GM18861 (cell line): ENCODE measurements at regions not wholly inside any gene's neighbourhood (a gene's known extent, or its start where the extent isn't known, plus 50 kb on each side); places are given as distances from the start of the nearest gene placed in this dataset.
"Not testable (repeated sequence)": the region's sequence is repeated elsewhere in the genome, so short reads cannot be mapped to it uniquely, and the experiment has no call there.

Experiments
- ATAC-seq: cut with Tn5 transposase; IDR thresholded peaks from one replicate; pipeline ENCODE4 v1.9.1; 2021; ENCODE audit not compliant: unreplicated experiment

DNA sequence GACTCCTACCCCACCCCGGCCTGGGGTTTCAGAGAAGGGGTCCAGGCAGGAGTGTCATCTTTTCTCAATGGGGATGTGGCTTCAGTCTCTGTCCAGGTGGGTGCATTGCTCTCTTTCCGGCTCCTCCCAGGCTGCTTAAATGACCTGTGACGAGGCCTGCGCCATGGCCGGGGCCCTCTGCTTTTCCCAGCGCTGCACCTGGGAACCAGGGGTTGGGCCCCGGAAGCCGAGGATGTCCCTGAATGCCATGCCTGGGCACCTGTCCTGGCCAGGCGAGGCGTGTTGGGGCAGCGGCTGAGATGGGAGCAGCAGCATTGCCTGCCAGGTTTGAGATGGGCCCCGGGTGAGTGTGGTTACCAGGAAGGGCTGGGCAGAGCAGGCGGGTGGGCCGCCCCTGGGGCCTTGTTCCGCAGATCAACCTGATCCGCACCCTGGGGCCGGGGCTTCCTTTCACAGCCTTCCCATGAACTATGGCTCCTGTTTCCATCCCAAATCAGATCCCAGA, 147.4 kb downstream of the SEC14L1 start:
- ATAC-seq: no peak

DNA sequence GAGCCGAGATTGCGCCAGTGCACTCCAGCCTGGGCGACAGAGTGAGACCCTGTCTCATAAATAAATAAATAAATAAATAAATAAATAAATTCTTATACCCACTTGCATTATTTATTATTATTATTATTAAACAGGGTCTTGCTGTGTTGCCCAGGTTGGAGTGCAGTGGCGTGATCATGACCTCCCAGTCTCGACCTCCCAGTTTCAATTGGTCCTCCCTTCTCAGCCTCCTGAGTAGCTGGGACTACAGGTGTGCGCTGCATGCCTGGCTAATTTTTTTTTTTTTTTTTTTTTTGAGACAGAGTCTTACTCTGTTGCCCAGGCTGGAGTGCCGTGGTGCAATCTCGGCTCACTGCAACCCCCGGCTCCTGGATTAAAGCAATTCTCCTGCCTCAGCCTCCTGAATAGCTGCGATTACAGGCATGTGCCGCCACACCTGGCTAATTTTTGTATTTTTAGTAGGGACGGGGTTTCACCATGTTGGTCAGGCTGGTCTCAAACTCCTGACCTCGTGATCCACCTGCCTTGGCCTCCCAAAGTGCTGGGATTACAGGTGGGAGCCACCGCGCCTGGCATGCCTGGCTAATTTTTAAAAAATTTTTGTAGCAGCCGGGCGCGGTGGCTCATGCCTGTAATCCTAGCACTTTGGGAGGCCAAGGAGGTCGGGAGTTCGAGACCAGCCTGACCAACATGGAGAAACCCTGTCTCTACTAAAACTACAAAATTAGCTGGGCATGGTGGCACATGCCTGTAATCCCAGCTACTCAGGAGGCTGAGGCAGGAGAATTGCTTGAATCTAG, 150.2 kb downstream of the SEC14L1 start:
- ATAC-seq: not testable (repeated sequence)

DNA sequence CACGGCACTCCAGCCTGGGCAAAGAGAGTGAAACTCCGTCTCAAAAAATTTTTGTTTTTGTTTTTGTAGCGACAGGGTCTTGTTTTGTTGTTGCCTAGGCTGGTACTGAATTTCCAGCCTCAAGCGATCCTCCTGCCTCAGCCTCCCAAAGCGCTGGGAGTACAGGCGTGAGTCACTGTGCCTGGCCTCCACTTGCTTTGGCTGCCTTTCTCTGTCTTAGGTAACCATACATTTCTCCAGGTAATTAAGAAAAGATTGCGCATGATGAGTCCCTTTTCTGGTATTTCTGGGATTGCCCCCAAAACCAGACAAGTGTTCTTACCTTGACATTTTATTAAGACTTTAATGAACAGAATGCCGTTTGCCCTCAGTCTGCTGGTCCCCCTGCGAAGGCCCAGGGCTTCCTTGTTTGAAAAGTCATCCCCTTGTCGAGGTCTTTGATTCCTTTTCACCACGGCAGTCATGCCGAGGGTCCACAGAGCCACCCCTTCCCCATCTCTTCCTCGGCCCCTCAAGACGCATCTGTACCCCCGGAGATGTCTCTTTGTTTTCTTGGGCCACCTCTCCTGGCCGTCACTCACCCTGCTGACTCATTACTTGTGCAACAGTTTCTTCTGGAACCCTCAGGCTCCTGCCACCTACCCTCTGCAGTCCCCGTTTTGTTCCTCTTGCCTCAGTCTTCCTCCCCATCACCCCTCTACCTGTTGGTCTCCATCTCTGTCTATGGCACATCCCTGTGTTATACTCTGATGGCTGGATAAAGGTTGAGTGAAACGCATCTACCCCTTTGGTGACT, 151.0 kb downstream of the SEC14L1 start:
- no peak for ATAC-seq

DNA sequence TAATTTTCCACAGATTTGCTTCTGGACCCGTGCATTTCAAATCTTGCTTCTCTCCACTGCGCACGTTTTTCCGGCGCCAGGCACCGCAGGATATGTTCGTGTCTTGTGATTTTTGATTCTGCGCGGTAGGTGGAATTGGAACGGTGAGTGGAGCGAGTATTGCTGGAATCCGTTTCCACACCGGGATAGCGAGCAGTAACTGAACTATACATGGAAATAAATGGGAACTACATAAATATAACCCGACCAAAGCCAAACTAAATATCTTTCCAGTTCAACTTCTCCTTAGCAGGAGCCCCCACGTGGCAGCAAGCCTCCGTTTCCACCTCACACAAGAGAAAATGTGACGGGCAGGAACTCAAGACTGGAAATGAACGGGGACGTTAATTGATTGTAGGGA, 154.0 kb downstream of the SEC14L1 start:
- no peak for ATAC-seq

DNA sequence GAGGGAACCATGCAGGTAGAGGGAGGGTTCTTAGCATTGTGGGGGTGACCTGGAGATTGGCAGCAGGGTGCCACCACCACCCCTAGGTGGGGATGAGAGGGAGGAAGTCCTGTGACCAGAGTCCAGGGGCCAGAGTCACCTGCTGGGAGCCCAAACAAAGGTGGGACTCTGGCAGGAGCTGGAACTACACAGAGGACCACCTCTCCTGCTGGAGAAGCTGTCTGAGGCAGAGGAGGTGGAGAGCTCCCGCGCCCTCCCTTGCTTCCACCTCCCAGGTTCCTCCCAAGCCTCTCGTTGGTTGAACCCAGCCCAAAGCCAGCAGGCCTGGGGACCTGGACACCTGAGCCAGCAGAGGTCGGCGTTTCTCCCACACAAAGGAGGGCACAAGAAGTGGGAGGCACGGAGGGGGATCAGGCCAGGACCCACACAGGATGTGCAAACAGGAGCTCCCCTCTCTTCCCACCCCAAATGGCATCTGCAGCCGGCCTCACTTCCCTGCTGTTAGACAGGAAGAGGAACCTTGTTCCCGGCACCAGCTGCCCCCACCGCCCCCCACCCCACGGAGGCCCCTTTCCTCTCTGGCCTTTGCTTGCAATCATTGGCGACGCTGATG, 154.6 kb downstream of the SEC14L1 start:
- ATAC-seq: no peak

DNA sequence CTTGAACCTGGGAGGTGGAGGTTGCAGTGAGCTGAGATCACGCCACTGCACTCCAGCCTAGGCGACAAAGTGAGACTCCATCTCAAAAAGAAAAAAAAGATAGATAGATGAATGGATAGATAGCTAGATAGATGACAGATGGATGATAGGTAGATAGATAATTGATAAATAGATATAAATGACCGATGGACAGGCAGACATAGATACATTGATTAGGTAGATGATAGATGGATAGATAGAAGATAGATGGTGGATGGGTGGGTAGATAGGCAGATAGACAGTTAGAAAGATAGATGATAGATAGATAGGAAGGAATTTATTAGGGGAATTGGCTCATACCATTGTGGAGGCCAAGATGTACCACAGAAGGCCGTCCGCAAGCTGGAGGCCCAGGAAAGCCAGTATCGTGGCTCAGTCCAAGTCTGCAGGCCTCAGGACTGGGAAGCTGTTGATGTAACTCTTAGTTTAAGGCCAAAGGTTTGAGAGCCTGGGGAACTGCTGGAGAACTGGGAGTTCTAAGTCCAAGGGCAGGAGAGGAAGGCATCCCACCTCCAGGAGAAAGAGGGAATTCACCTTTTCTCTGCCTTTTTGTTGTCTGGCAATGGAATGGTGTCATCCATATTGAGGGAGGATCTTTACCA, 156.1 kb downstream of the SEC14L1 start:
- no peak for ATAC-seq

DNA sequence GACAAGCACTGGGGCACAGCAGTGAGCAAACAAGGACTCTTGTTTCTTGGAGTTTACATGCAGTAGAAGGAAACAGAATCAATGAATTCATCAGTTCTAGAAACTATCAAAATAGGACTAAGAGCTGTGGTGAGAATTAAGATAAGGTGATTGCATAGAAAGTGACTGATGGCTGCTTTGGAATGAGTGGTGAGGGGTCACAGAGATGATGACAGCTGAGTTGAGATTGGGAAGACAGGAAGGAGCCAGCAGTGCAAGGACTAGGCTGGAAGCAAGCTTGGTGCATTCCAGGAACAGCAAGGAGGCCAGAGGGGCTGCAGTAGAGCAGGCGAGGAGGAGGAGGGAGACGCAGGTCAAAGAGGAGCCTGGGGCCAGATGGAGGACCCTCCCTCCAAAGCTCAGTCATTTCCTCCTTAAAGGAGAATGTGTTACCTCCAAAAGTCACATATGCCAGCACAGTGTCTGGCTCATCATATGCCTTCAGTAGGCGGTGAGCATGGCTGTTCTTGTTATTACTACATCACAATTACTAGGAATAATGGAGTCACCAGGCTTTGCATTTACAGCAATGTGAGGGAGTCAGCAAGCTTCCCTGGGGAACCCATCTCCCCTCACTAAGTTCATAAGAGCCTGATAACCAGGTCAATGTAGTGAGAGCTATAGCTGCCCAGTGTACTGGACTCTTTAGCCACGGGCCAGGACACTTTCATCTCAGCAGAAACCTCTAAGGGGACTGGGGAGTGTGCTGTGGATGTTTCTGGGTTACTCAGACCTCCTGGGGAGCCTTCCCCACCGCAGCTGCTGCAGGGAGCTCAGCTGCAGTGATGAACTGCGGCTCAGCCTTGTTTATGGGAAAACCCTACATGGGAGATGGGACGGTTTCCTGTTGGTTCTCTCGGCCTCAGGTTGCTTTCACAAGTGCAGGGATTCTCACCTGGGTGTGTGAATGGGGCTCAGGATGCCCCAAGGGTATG, 157.2 kb downstream of the SEC14L1 start:
- no peak for ATAC-seq

DNA sequence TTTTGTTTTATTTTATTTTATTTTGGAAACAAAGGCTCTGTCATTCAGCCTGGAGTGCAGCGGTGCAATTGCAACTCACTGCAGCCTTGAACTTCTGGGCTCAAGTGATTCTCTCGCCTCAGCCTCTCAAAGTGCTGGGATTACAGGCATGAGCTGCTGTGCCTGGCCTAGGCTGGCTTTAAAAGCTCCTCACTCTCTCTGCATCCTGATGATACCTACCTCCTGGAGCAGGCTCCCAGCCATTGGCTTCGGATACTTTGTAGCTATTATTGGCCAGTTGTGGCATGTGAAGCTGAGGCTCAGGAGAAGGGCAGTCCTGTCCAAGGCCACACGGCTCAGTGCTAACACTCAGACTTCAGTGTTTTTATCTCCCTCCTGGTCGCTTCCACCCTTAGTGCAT, 158.0 kb downstream of the SEC14L1 start:
- no peak for ATAC-seq

DNA sequence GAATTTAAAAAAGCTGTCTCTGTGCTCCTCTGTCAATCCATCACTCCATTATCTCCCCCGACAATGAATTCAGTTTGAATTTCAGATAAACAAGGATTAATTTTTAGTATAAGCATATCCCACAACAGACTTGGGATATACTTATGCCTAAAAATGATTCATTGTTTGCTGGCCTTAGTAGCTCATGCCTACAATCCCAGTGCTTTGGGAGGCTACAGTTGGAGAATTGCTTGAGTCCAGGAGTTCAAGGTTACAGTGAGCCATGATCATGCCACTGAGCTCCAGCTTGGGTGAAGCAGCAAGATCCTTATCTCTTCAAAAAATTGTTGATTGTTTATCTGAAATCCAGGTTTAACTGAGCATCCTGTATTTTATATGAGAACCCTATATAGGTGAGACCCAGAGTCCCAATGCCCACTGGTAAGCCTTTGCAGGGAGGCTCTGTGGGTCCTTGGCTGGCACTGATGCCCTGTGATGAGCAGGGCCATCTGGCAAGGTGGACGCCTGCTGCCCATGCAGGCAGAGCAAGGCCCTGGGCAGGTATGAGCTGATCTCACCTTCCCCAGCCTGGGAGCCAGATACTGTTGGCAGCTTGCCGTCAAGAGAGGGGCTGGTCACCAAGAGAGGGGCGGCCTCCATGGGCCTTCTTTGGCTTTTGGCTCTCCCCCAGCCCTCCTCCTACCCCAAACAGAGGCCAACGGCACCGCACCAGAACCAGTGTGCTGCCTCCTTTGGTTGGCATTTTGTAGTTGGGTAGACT, 158.7 kb downstream of the SEC14L1 start:
- ATAC-seq: no peak

DNA sequence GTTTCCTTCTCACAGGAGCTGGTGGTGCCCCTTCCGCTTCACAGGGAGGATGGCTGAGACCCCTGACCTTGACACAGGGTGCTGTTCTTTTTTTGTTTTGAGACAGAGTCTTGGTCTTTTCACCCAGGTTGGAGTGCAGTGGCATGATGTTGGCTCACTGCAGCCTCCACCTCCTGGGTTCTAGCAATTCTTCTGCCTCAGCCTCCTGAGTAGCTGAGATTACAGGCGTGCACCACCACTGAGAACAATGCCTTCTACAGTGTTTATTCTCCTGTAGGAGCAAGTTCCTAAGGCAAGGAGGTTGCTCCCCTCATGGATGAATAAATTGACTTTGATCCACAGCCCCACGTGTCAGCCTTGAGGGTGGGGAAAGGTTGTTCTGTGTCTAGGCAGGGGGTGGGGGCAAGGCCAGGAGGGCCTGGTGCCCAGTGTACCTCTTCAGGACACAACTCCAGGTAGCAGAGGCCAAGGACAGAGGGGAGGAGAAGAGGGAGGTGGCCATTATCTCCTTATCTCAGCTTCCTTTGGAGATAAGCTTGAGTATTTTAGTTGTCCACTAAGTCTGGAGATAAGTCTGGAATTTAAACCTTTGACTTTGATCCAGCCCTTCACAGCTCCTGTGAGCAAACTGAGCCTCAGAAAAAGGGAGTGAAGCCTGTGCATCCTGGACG, 159.4 kb downstream of the SEC14L1 start:
- no peak for ATAC-seq

DNA sequence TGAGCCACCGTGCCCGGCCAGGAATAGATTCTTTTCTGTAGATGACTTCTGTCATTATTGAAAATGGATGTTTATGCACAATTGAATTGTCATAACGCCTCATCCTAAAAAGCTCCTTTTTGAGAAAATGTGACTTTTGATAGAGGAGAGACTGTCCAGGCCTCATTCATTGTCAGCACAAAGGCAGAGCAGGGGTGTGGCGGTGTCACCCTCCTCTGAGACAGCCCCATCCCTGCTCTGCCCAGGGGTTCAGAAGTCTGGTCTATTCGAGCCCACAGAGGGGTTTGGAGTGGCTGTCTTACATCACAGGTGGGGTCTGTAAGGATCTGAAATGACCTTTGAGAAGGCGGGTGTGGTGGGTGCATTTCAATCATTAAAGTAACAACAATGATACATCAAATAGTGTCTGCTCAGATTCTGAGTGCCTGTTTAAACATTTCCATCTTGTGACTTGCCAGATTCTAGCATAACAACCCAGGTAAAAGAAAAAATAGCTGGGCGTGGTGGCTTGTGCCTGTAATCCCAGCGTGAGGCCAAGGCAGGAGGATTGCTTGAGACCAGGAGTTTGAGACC, 161.0 kb downstream of the SEC14L1 start:
- no peak for ATAC-seq

DNA sequence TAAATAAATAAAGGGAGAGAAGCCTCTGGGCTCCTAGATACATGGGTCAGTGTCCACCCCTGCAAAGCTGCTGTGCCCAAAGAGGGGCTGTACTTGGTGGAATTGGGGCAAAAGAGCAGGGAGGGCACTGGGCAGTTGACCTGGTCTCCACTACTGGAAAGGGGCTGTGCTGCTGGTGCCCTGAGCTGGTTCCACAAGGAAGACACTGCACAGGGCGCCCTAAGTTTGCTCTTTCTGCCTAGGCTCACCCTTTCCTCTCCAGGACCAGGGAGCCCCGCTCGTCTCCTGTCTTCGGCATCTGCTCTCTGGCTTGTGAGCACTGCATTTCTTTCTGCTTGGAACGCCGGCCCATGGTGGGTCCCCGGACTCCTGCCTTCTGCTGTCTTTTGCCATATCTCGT, 161.9 kb downstream of the SEC14L1 start:
- no peak for ATAC-seq

DNA sequence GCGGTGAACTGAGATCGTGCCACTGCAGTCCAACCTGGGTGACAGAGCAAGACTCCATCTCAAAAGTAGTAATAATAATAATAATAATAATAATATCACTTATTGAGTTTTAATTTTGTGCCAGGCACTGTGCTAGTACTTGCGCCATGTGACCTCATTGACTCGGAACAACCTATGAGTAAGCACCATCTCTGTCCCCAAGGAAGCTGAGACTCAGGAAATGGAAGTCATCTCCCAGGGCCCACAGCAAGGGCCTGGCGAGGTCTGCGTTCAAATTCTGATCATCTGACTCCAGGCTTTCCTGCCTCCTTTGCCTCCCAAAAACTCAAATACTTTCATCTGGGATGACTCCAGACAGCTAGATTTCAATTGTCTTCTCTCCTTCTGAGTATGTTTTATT, 162.9 kb downstream of the SEC14L1 start:
- ATAC-seq: no peak

DNA sequence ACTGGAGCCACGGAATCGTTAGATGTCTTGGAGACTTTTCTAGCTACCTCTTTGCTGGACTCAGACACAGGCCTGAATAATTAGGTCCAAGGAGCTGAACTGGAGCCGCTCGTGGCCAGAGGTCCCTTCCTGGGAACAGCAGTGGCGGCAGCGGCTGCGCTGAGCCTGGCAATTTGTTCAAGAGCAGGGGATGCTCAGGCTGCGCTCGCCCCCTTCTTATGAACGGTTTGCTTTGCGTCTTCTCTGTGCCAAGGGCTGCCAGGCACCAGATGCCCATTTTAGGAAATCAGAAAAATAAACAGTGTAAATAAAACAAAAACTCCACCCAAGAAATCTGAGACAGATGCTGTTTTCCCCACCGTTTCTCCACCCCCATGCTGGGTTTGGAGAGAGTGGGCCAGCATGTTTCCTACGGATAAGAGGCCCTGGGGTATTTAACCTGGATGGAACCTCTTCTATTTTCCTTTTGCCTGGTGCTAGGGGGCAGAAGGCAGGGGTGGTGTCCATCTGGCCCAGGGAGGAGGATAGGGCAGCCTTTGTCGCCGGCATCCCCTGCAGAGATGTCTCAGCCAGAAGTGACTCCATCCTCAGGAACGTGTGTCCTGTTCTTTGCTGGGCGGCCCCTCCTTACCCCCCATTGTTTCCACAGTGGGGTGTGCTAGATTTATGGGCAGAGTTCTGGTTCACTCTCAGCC, 163.4 kb downstream of the SEC14L1 start:
- no peak for ATAC-seq

DNA sequence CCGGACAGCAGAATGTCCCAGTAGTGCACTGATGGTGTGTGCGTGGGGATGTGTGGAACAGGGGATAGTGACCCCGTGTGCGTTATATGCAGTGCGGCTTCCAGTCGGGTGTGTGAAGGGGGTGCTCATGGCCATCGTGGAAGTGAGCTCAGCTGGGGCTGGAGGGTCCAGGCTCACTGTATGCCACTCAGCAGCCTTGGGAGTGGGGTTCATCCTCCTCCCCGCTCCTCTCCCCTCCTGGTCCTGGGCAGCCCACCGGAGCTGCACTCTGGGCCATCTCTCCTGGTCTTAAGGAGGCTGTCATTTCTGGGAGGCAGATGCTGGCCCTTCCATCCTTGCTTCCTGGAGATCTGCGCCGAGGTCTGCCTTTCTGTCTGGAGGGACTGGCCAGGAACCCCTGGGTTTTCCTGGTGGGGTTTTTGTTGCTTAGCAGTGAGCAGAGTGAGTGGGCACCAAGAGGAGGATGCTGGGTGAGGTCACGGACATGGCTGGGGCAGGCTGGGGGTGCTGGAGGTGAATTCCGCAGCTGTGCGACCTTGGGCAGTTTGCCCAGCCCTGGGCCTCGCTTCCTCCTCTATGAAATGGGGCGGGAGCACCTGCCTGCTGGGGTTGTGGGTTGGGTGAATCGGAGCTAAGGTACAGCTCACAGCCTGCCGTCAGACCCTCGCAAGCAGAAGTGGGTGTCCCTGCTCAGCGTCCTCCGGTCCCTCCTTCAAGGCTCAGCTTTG, 164.1 kb downstream of the SEC14L1 start:
- no peak for ATAC-seq

DNA sequence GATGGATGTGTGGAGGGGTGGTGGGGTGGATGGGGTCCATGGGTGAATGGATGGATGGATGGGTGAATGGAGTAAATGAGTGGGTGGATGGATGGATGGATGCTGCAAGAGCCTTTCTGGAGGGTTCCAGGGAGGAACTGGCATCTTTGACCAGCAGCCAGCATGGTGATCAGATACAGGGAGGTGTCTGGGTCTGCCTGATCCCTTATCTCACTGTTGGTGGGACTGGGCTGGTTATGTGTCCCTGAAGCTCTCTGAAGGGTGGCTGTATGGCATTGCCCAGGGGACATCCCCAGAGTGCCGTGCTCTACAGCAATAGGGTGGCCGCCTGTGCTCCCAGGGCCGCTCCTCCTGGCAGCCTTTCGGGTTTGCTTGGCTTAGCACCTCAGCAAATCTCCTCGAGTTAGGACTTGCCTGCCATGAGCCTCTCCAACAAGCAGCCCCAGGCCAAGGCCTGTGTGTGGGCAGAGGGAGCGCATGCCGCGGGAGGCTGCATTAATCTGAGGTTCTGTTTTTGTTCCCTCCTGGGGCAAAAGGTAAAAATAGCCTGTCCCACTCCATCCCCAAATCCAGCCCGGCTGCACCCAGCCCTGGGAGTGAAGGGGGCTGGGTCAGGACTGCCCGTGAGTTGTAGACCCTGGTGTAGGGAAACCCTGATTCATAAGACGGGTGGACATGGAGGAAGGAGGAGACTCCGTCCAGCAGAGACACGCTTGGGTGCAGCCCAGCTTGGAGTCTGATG, 165.4 kb downstream of the SEC14L1 start:
- ATAC-seq: no peak
